CD14-positive monocyte (primary cell): ENCODE measurements at regions not wholly inside any gene's neighbourhood (a gene's known extent, or its start where the extent isn't known, plus 50 kb on each side); places are given as distances from the start of the nearest gene placed in this dataset.
A peak's percentile ranks its signal among the peaks of the same experiment; 100 is the strongest.

ENCODE experiments used
- DNase-seq, 3 donors: peaks; one replicate each; pipeline ENCODE4 v3.0.0-alpha.2; 2011 to 2022
- H2AFZ ChIP-seq: 2 replicates; pipeline ENCODE4 v1.6.0; 2012; ENCODE audit warnings: mild to moderate bottlenecking, low read depth, low read length, inconsistent platforms; ENCODE audit not compliant: insufficient read depth, poor library complexity, severe bottlenecking
- H3K27ac ChIP-seq, 2 donors: 1 replicate in 1 of 2; 2 replicates in 1 of 2; pipeline ENCODE4 v1.5.1; 2012 to 2013; ENCODE audit warnings: low read length in 2 of 2, control low read depth in 1 of 2, inconsistent platforms in 1 of 2, low read depth in 1 of 2, mild to moderate bottlenecking in 1 of 2
- H3K27me3 ChIP-seq, 2 donors: one replicate each; pipeline versions ENCODE4 v1.6.0 to v1.6.1; 2011 to 2013; ENCODE audit warnings: low read length in 2 of 2; ENCODE audit not compliant: control insufficient read depth in 2 of 2, insufficient read depth in 2 of 2
- H3K36me3 ChIP-seq, 2 donors: replicated peaks in 1 of 2; 1 replicate in 1 of 2; 2 replicates in 1 of 2; pipeline versions ENCODE4 v1.5.1 to v1.6.1; 2012 to 2013; ENCODE audit warnings: low read length in 2 of 2, control low read depth in 1 of 2, inconsistent platforms in 1 of 2, mild to moderate bottlenecking in 1 of 2; ENCODE audit not compliant: insufficient read depth in 2 of 2, control insufficient read depth in 1 of 2
- H3K4me1 ChIP-seq, 2 donors: 1 replicate in 1 of 2; 2 replicates in 1 of 2; pipeline versions ENCODE4 v1.5.1 to v1.6.1; 2012 to 2013; ENCODE audit warnings: low read length in 2 of 2, control low read depth in 1 of 2, inconsistent platforms in 1 of 2, mild to moderate bottlenecking in 1 of 2, moderate library complexity in 1 of 2; ENCODE audit not compliant: insufficient read depth in 2 of 2, control insufficient read depth in 1 of 2
- H3K4me2 ChIP-seq: replicated peaks from 2 replicates; pipeline ENCODE3; 2012; ENCODE audit warnings: low read length, moderate library complexity, mild to moderate bottlenecking; ENCODE audit not compliant: poor library complexity, severe bottlenecking; ENCODE audit errors: extremely low read depth
- H3K4me3 ChIP-seq, 3 experiments: fragments of 200-600 bp in 1 of 3; sonication (generic) in 1 of 3; replicated peaks in 1 of 3; 1 replicate in 2 of 3; 2 replicates in 1 of 3; pipeline ENCODE4 v1.5.1; 2011 to 2013; ENCODE audit warnings: low read length in 3 of 3, mild to moderate bottlenecking in 3 of 3, control low read depth in 2 of 3, low read depth in 2 of 3, inconsistent platforms in 1 of 3, moderate library complexity in 1 of 3
- H3K79me2 ChIP-seq: 2 replicates; pipeline ENCODE4 v1.6.0; 2012; ENCODE audit warnings: mild to moderate bottlenecking, control low read depth, inconsistent platforms, low read length, moderate library complexity; ENCODE audit not compliant: insufficient read depth
- H3K9ac ChIP-seq: 2 replicates; pipeline ENCODE4 v1.6.0; 2017; ENCODE audit warnings: low read length, mild to moderate bottlenecking; ENCODE audit not compliant: insufficient read depth, poor library complexity, severe bottlenecking
- H3K9me3 ChIP-seq, 2 donors: replicated peaks in 1 of 2; 1 replicate in 1 of 2; 2 replicates in 1 of 2; pipeline versions ENCODE4 v1.5.1 to v1.6.1; 2012 to 2013; ENCODE audit warnings: low read length in 2 of 2, control low read depth in 1 of 2; ENCODE audit not compliant: control insufficient read depth in 1 of 2, insufficient read depth in 1 of 2
- H4K20me1 ChIP-seq: 2 replicates; pipeline ENCODE4 v1.6.0; 2012; ENCODE audit warnings: mild to moderate bottlenecking, low read length, control low read depth, moderate library complexity; ENCODE audit not compliant: insufficient read depth
- H3K27ac Mint-ChIP-seq, 7 donors: one replicate each; pipeline ENCODE4 v1.8.0; 2020; ENCODE audit warnings: mild to moderate bottlenecking in 7 of 7, mixed read lengths in 7 of 7, moderate library complexity in 6 of 7, inconsistent platforms in 2 of 7
- H3K27me3 Mint-ChIP-seq, 3 donors: one replicate each; pipeline ENCODE4 v1.8.0; 2021 to 2022; ENCODE audit warnings: low read depth in 3 of 3, mild to moderate bottlenecking in 3 of 3, mixed read lengths in 3 of 3, moderate library complexity in 3 of 3, inconsistent platforms in 1 of 3
- H3K36me3 Mint-ChIP-seq, 2 donors: one replicate each; pipeline ENCODE4 v1.8.0; 2020; ENCODE audit warnings: mixed read lengths in 2 of 2, inconsistent platforms in 1 of 2, mild to moderate bottlenecking in 1 of 2
- H3K4me1 Mint-ChIP-seq: one replicate; pipeline ENCODE4 v1.8.0; 2020; ENCODE audit warnings: mild to moderate bottlenecking, mixed read lengths
- H3K4me3 Mint-ChIP-seq, 2 donors: one replicate each; pipeline ENCODE4 v1.8.0; 2020; ENCODE audit warnings: mild to moderate bottlenecking in 2 of 2, mixed read lengths in 2 of 2, moderate library complexity in 1 of 2
- H3K9me3 Mint-ChIP-seq, 7 donors: one replicate each; pipeline ENCODE4 v1.8.0; 2020 to 2022; ENCODE audit warnings: mixed read lengths in 7 of 7, mild to moderate bottlenecking in 6 of 7, moderate library complexity in 6 of 7, inconsistent platforms in 2 of 7
- WGBS: methylation state at CpG from one replicate; pipeline ENCODE4 v1.1.5; 2013; ENCODE audit warnings: missing lambda C conversion rate; ENCODE audit not compliant: insufficient coverage; 5-methylcytosine and 5-hydroxymethylcytosine counted together
- intact Hi-C, 2 donors: fragments of 100-400 bp; cut with micrococcal nuclease; formaldehyde crosslinking; loops; one replicate each; pipeline versions ENCODE4 v1.15.0 to v1.15.1; 2023
- TF ChIP-seq, protein P1 (sequence below): fragments of 200-600 bp; IDR thresholded peaks from one replicate; pipeline ENCODE4 v1.8.0; 2022; ENCODE audit warnings: antibody characterized with exemption, mild to moderate bottlenecking

- Histone ChIP-seq H3K27me3 (no peaks in the 10 kb centered on the region), H3K79me2 (no peaks in the 10 kb centered on the region), H3K36me3 (no peaks in the 10 kb centered on the region), H4K20me1 (no peaks in the 10 kb centered on the region), H3K4me1 (peaks cover 69 to 77% of the 10 kb centered on the region in 2 donors), H3K9ac (no peak overlapping the region), H3K27ac (peak overlapping the region in 1 of 2 donors; percentile 72), H3K4me3 (peak overlapping the region in 1 of 3 experiments; percentile 35), H3K4me2 (peak overlapping the region; percentile 56), H3K9me3 (no peaks in the 10 kb centered on the region), H2AFZ (no peak overlapping the region)
- H3K27me3 Mint-ChIP-seq: no peaks in the 10 kb centered on the region
- intact Hi-C loops: loop anchor here in 1 of 2 donors (5.0 kb wide), 1 partner anchor 33 kb away; no protein-coding TSS in a partner anchor
- H3K36me3 Mint-ChIP-seq: no peaks in the 10 kb centered on the region
- peak overlapping the region in 1 of 2 donors; percentile 41 for H3K4me3 Mint-ChIP-seq
- peak overlapping the region; percentile 52 to 95 (median 88) for H3K27ac Mint-ChIP-seq
- H3K9me3 Mint-ChIP-seq: no peaks in the 10 kb centered on the region
- TF ChIP-seq, protein P1, sequence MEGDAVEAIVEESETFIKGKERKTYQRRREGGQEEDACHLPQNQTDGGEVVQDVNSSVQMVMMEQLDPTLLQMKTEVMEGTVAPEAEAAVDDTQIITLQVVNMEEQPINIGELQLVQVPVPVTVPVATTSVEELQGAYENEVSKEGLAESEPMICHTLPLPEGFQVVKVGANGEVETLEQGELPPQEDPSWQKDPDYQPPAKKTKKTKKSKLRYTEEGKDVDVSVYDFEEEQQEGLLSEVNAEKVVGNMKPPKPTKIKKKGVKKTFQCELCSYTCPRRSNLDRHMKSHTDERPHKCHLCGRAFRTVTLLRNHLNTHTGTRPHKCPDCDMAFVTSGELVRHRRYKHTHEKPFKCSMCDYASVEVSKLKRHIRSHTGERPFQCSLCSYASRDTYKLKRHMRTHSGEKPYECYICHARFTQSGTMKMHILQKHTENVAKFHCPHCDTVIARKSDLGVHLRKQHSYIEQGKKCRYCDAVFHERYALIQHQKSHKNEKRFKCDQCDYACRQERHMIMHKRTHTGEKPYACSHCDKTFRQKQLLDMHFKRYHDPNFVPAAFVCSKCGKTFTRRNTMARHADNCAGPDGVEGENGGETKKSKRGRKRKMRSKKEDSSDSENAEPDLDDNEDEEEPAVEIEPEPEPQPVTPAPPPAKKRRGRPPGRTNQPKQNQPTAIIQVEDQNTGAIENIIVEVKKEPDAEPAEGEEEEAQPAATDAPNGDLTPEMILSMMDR: no peak
- 80% methylated on average over 1 of the region's 6 CpGs for WGBS
- H3K4me1 Mint-ChIP-seq: peaks cover 72% of the 10 kb centered on the region
- DNase-seq: no peak
These were observed 132.8 kb upstream of the TNFAIP3 start for GRCh38 chr6:137734005-137734874.

DNA sequence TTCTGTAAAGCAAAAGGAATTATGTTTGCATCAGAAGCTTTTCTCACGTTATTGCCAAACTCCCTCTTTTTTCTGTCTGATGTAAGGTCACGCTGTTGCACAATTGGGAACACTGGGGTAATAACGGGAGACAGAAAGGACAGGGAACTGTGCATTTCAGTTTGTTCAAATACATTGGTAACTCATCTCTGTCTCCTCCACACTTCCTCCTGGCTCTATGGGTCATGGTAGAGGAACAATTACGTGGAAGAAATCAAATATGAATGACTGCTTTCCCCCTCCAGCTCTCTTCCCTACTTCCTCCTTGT is 132.2 kb upstream of the TNFAIP3 start:
- Histone ChIP-seq H3K79me2 (no peaks in the 10 kb centered on the region), H3K4me1 (peaks cover 67 to 75% of the 10 kb centered on the region in 2 donors), H4K20me1 (no peaks in the 10 kb centered on the region), H3K9ac (no peak overlapping the region), H3K9me3 (no peaks in the 10 kb centered on the region), H3K27me3 (no peaks in the 10 kb centered on the region), H3K4me3 (peak overlapping the region in 1 of 3 experiments; percentile 35), H3K36me3 (no peaks in the 10 kb centered on the region), H3K27ac (peak overlapping the region; percentile 39 to 72), H3K4me2 (peak overlapping the region; percentile 56), H2AFZ (no peak overlapping the region)
- peak; percentile 79 to 92 (median 91) for DNase-seq
- H3K27me3 Mint-ChIP-seq: peaks cover 0 to 4% (median 0%) of the 10 kb centered on the region in 3 donors
- peak overlapping the region; percentile 52 to 95 (median 88) for H3K27ac Mint-ChIP-seq
- intact Hi-C loops: loop anchor here in 1 of 2 donors (5.0 kb wide), 1 partner anchor 32 kb away; no protein-coding TSS in a partner anchor
- TF ChIP-seq, protein P1: no peak
- peak overlapping the region in 1 of 2 donors; percentile 23 for H3K4me3 Mint-ChIP-seq
- no CpG with 5 or more reads among the region's 4 CpGs for WGBS
- no peaks in the 10 kb centered on the region for H3K36me3 Mint-ChIP-seq
- H3K9me3 Mint-ChIP-seq: no peaks in the 10 kb centered on the region
- peaks cover 69% of the 10 kb centered on the region for H3K4me1 Mint-ChIP-seq
